Common myeloid progenitor, CD34-positive (primary cell): ENCODE measurements at regions not wholly inside any gene's neighbourhood (a gene's known extent, or its start where the extent isn't known, plus 50 kb on each side); places are given as distances from the start of the nearest gene placed in this dataset.

Experiments
- CTCF ChIA-PET: fragments of 350-600 bp; sonication (Branson Sonifier 250); formaldehyde crosslinking; loops from one replicate; lab custom pipeline; 2021; ENCODE audit warnings: antibody characterized with exemption; lab: Charles Lee
- POLR2A ChIA-PET: fragments of 350-600 bp; sonication (Branson Sonifier 250); formaldehyde crosslinking; loops from one replicate; lab custom pipeline; 2021; ENCODE audit warnings: antibody characterized with exemption; lab: Charles Lee
- DNase-seq, 3 donors: peaks; one replicate each; pipeline versions ENCODE4 v3.0.0 to v3.0.0-alpha.2; 2013
- H3K27ac ChIP-seq, 2 experiments: 1 replicate in 1 of 2; 2 replicates in 1 of 2; pipeline ENCODE4 v1.7.0; 2013; ENCODE audit warnings: inconsistent platforms in 2 of 2, low read length in 2 of 2, mild to moderate bottlenecking in 2 of 2, low read depth in 1 of 2, moderate library complexity in 1 of 2; ENCODE audit not compliant: severe bottlenecking in 2 of 2, insufficient read depth in 1 of 2, poor library complexity in 1 of 2
- H3K27me3 ChIP-seq, 5 experiments: replicated peaks in 2 of 5; 1 replicate in 3 of 5; 2 replicates in 2 of 5; pipeline versions ENCODE4 v1.6.1 to v1.7.0; 2013; ENCODE audit warnings: low read length in 4 of 5, mild to moderate bottlenecking in 2 of 5, moderate library complexity in 2 of 5, inconsistent platforms in 1 of 5; ENCODE audit not compliant: insufficient read depth in 5 of 5, control insufficient read depth in 4 of 5
- H3K36me3 ChIP-seq, 4 experiments: 1 replicate in 2 of 4; 2 replicates in 2 of 4; pipeline versions ENCODE4 v1.6.1 to v1.7.0; 2013; ENCODE audit warnings: low read length in 3 of 4, control low read depth in 1 of 4, mild to moderate bottlenecking in 1 of 4; ENCODE audit not compliant: control insufficient read depth in 4 of 4, insufficient read depth in 4 of 4
- H3K4me1 ChIP-seq, 4 experiments: 1 replicate in 3 of 4; 2 replicates in 1 of 4; pipeline versions ENCODE4 v1.6.1 to v1.7.1; 2013; ENCODE audit warnings: low read length in 3 of 4, mild to moderate bottlenecking in 3 of 4, control low read depth in 1 of 4, inconsistent platforms in 1 of 4, moderate library complexity in 1 of 4; ENCODE audit not compliant: control insufficient read depth in 4 of 4, insufficient read depth in 4 of 4; ENCODE audit errors: control extremely low read depth in 1 of 4
- H3K4me3 ChIP-seq, 7 experiments: 1 replicate in 4 of 7; 2 replicates in 3 of 7; pipeline versions ENCODE4 v1.5.1 to v1.7.0; 2013; ENCODE audit warnings: mild to moderate bottlenecking in 7 of 7, low read length in 6 of 7, moderate library complexity in 6 of 7, inconsistent platforms in 2 of 7, low read depth in 2 of 7, control low read depth in 1 of 7; ENCODE audit not compliant: insufficient read depth in 4 of 7, control insufficient read depth in 1 of 7; ENCODE audit errors: extremely low read depth in 1 of 7
- H3K9me3 ChIP-seq, 5 experiments: 1 replicate in 4 of 5; 2 replicates in 1 of 5; pipeline versions ENCODE4 v1.6.1 to v1.7.1; 2013; ENCODE audit warnings: low read length in 4 of 5, mild to moderate bottlenecking in 2 of 5, inconsistent platforms in 1 of 5, low read depth in 1 of 5, moderate library complexity in 1 of 5; ENCODE audit not compliant: control insufficient read depth in 4 of 5, insufficient read depth in 2 of 5; ENCODE audit errors: control extremely low read depth in 1 of 5
- WGBS: methylation state at CpG from one replicate; pipeline ENCODE4 v1.1.5; 2013; ENCODE audit not compliant: insufficient coverage; 5-methylcytosine and 5-hydroxymethylcytosine counted together

DNA sequence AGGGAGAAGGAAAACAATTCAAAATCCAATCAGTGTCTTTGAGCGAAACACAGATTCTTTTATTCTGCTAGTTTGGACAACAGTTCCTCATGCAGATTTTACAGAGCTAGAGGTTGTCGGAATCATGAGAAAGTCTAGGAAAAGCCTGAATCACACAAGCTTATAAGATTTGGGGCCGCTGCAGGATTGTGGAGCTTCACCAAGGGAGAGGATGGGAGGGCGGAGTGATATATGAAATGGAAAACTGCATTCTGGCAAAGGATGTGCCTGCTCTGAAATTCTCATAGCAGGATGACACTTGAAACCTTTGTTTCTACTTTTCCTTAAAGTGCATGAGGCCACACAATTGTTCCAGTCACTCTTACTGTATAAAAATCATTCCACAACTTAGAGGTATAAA is 134.3 kb downstream of the OR2K2 start:
- POLR2A ChIA-PET: no interaction called here
- Histone ChIP-seq H3K36me3 (no peaks in the 10 kb centered on the region), H3K27me3 (no peaks in the 10 kb centered on the region), H3K4me1 (no peaks in the 10 kb centered on the region), H3K4me3 (no peak overlapping the region), H3K9me3 (peaks cover 0 to 6% (median 0%) of the 10 kb centered on the region in 5 experiments), H3K27ac (no peak overlapping the region)
- 98% methylated on average over 4 of the region's 4 CpGs for WGBS
- CTCF ChIA-PET: no interaction called here
- no peak for DNase-seq

DNA sequence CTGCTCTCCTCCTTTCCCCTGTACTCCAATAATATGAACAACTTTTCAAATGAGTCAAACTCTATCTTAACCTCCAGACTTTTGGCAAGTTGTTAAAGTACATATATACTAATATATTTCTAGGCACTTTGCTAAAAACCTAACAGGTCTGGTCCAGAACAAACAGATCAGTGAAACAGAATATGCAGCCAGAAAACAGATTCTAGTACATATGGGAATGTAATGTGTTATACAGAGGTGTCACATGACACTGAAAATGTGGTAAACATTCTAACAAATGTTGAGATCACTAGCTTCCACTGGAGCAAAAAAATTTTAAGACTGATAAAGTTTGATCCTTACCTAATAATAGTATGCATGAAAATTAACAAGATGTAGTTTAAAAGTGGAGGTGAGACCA is 136.9 kb downstream of the OR2K2 start:
- Histone ChIP-seq H3K36me3 (no peaks in the 10 kb centered on the region), H3K4me3 (no peak overlapping the region), H3K27ac (no peak overlapping the region), H3K4me1 (no peaks in the 10 kb centered on the region), H3K9me3 (no peaks in the 10 kb centered on the region), H3K27me3 (no peaks in the 10 kb centered on the region)
- ChIA-PET POLR2A (no interaction called here), CTCF (no interaction called here)
- no peak for DNase-seq

DNA sequence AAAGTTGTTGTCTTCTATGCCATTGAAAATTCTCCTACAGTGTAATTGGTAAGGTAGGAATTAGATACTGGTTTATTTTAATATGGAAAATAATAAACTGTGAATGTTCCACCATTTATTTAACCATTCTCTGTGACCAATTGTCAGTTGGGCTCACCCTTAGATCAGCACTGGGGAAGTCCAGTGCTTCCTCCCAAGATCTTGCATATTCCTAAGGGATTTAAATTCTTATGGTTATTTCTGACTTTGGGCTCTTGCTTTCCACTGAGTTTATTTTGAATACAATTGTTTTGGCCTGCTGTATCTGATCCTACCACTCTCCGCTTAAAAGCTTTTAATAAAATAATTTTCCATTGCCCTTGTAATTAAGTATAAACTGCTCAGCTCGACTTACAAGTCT is 137.4 kb downstream of the OR2K2 start:
- POLR2A ChIA-PET: no interaction called here
- 75% methylated on average over 2 of the region's 2 CpGs for WGBS
- CTCF ChIA-PET: no interaction called here
- DNase-seq: no peak
- no peaks in the 10 kb centered on the region for H3K27me3 ChIP-seq
- no peaks in the 10 kb centered on the region for H3K36me3 ChIP-seq
- H3K9me3 ChIP-seq: no peaks in the 10 kb centered on the region
- no peak overlapping the region for H3K4me3 ChIP-seq
- no peaks in the 10 kb centered on the region for H3K4me1 ChIP-seq
- no peak overlapping the region for H3K27ac ChIP-seq

DNA sequence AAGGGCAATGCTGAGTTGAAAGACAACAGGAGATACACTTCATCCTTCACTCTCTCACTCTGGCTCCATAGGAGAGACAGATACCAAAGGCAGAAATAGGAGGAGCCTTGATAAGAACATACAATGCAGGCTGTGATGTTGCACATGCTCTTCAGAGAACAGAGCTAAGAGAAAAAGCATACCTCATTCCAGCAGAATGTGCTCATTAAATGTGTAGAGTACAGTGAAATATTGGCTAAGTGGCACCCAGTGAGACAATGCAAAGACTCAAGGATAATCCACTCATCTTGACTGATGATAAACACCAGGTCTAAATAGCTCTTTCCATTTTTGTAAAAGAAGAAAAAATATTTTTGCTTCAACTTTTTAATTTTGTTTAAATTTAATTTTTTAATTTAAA is 139.7 kb downstream of the OR2K2 start:
- H3K27me3 ChIP-seq: no peaks in the 10 kb centered on the region
- CTCF ChIA-PET: interaction anchor here (0.5 kb wide), 1 partner anchor 1287 kb away, joined by 3 read pairs; no protein-coding TSS in a partner anchor
- no peak overlapping the region for H3K27ac ChIP-seq
- DNase-seq: no peak
- H3K4me3 ChIP-seq: no peak overlapping the region
- H3K9me3 ChIP-seq: no peaks in the 10 kb centered on the region
- no peaks in the 10 kb centered on the region for H3K4me1 ChIP-seq
- POLR2A ChIA-PET: no interaction called here
- H3K36me3 ChIP-seq: no peaks in the 10 kb centered on the region

DNA sequence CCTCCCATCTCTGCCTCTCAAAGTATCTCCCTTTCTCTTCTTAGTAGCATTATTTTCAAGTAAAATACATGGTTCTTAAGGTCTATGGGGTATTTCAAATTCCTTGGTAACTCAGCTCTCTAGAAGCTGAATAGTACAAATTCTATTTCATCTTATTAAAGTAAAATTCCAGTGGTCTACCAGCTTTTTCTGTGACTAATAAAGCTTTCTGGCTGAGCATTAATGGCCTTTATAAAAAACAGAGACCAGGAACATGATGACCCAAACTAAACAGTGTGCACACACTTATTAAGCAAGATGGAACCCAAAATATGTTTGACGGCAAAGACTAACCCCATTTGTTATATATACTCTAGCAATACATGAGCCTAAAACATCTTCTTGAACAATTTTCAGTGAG is 142.6 kb downstream of the OR2K2 start:
- Histone ChIP-seq H3K27ac (no peak overlapping the region), H3K4me3 (no peak overlapping the region), H3K4me1 (no peaks in the 10 kb centered on the region), H3K9me3 (no peaks in the 10 kb centered on the region), H3K27me3 (no peaks in the 10 kb centered on the region), H3K36me3 (no peaks in the 10 kb centered on the region)
- WGBS: 100% methylated on average over 1 of the region's 1 CpG
- DNase-seq: no peak
- POLR2A ChIA-PET: no interaction called here
- CTCF ChIA-PET: no interaction called here

DNA sequence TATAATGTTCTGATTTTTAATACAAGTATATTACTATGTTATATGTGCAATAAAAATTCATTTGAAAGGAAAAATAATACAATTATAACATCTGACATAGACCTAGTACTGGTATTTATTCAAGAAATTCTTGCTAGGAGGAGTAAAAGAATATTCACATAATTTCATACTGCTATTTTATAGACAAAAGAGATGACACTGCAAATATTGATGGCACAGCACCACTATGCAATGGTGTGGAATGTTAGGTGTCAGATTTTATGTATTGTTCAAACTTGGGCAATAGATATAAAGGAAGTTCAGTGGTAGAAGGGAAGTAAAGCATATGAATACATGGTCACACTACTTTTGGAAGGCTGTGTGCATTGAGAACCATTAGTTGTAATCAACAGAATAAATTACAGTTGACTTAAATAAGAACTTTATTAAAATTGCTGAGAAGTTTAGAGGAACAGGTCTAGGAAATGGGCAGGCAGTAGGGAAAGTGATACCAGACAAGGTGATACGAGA is 143.9 kb downstream of the OR2K2 start:
- H3K4me3 ChIP-seq: no peak overlapping the region
- no peaks in the 10 kb centered on the region for H3K36me3 ChIP-seq
- peaks cover 0 to 3% (median 0%) of the 10 kb centered on the region in 5 experiments for H3K9me3 ChIP-seq
- 88% methylated on average over 1 of the region's 1 CpG for WGBS
- no peaks in the 10 kb centered on the region for H3K27me3 ChIP-seq
- H3K4me1 ChIP-seq: no peaks in the 10 kb centered on the region
- ChIA-PET POLR2A (no interaction called here), CTCF (no interaction called here)
- no peak overlapping the region for H3K27ac ChIP-seq
- DNase-seq: no peak

DNA sequence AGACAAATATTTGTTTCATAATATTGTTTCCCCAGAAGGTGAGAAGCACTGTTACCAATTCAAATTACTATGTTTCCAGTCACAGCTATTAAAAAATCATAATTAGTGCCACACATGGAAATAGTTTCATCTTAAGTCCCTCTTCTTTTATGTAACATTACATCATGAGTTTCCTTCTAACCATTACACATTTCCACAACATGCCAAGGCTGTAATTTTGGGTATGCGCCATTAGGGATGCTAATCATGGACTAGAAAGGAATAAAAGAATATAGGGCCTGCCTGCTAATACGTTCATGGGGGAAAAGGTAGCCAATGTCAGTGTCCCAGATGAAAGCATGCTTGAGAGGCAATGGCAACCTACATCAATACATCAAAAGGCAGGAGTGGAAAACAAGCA is 142.5 kb upstream of the LPAR1 start:
- Histone ChIP-seq H3K9me3 (peaks cover 0 to 3% (median 0%) of the 10 kb centered on the region in 5 experiments), H3K36me3 (no peaks in the 10 kb centered on the region), H3K4me3 (no peak overlapping the region), H3K27me3 (no peaks in the 10 kb centered on the region), H3K4me1 (peaks cover 0 to 20% (median 13%) of the 10 kb centered on the region in 4 experiments), H3K27ac (no peak overlapping the region)
- POLR2A ChIA-PET: no interaction called here
- 100% methylated on average over 2 of the region's 2 CpGs for WGBS
- DNase-seq: no peak
- CTCF ChIA-PET: no interaction called here
